Gastrocnemius medialis (tissue), 4 donors: ENCODE measurements at regions not wholly inside any gene's neighbourhood (a gene's known extent, or its start where the extent isn't known, plus 50 kb on each side); places are given as distances from the start of the nearest gene placed in this dataset.

Source experiments
- CTCF ChIP-seq, 5 experiments: fragments of 450-650 bp in 3 of 5; fragments of 200-600 bp in 2 of 5; sonication (generic) in 2 of 5; IDR thresholded peaks in 4 of 5; conservative IDR thresholded peaks in 1 of 5; 1 replicate in 4 of 5; 2 replicates in 1 of 5; pipeline ENCODE4 v1.5.1; 2016 to 2019; ENCODE audit warnings: antibody characterized with exemption in 5 of 5, mild to moderate bottlenecking in 3 of 5, moderate library complexity in 3 of 5
- POLR2A ChIP-seq, 2 donors: fragments of 450-650 bp; IDR thresholded peaks; one replicate each; pipeline ENCODE4 v1.6.1; 2017; ENCODE audit warnings: antibody characterized with exemption in 2 of 2, mild to moderate bottlenecking in 2 of 2, moderate library complexity in 2 of 2

GRCh38 chr10:108050626-108051025 is 886.1 kb upstream of the SORCS1 start:
- TF ChIP-seq POLR2A (IDR thresholded peaks at IDR 0.05) (no peak), CTCF (IDR thresholded peaks at IDR 0.05 in 4 of 5, conservative IDR thresholded peaks at IDR 0.05 in 1 of 5) (no peak)
